Aorta (tissue), 5 donors: ENCODE measurements at regions not wholly inside any gene's neighbourhood (a gene's known extent, or its start where the extent isn't known, plus 50 kb on each side); places are given as distances from the start of the nearest gene placed in this dataset.
A peak's percentile ranks its signal among the peaks of the same experiment; 100 is the strongest.

Experiments used
- ATAC-seq: fragments of 200-7000 bp; cut with Tn5 transposase; one replicate; pipeline ENCODE4 v1.9.1; 2022; ENCODE audit warnings: moderate library complexity; ENCODE audit not compliant: low FRiP score
- DNase-seq, 2 donors: peaks; one replicate each; pipeline ENCODE4 v3.0.0-alpha.2; 2020
- H3K27ac ChIP-seq, 2 donors: one replicate each; pipeline ENCODE4 v1.5.1; 2013; ENCODE audit warnings: low read length in 2 of 2, mild to moderate bottlenecking in 2 of 2, moderate library complexity in 2 of 2, control low read depth in 1 of 2, inconsistent platforms in 1 of 2, low read depth in 1 of 2
- H3K27me3 ChIP-seq, 2 donors: one replicate each; pipeline ENCODE4 v1.6.1; 2013; ENCODE audit warnings: control low read depth in 1 of 2, low read length in 1 of 2, mild to moderate bottlenecking in 1 of 2, moderate library complexity in 1 of 2; ENCODE audit not compliant: insufficient read depth in 2 of 2, control insufficient read depth in 1 of 2
- H3K36me3 ChIP-seq, 2 donors: one replicate each; pipeline ENCODE4 v1.6.1; 2013; ENCODE audit warnings: control low read depth in 1 of 2, low read length in 1 of 2, mild to moderate bottlenecking in 1 of 2; ENCODE audit not compliant: insufficient read depth in 2 of 2, control insufficient read depth in 1 of 2
- H3K4me1 ChIP-seq, 2 donors: one replicate each; pipeline ENCODE4 v1.6.1; 2013; ENCODE audit warnings: low read length in 2 of 2, control low read depth in 1 of 2, mild to moderate bottlenecking in 1 of 2, moderate library complexity in 1 of 2; ENCODE audit not compliant: insufficient read depth in 2 of 2, control insufficient read depth in 1 of 2
- H3K4me3 ChIP-seq, 2 donors: one replicate each; pipeline ENCODE4 v1.5.1; 2013; ENCODE audit warnings: low read length in 2 of 2, control low read depth in 1 of 2, mild to moderate bottlenecking in 1 of 2
- H3K9me3 ChIP-seq: one replicate; pipeline ENCODE4 v1.6.1; 2013; ENCODE audit warnings: mild to moderate bottlenecking, low read length; ENCODE audit not compliant: control insufficient read depth
- WGBS, 2 donors: extraction: QIAGEN DNeasy Blood & Tissue Kit; methylation state at CpG; one replicate each; pipeline ENCODE4 v1.1.7; 2013; 5-methylcytosine and 5-hydroxymethylcytosine counted together
- intact Hi-C, 2 donors: fragments of 100-400 bp; cut with DNase I; formaldehyde crosslinking; loops; one replicate each; pipeline versions ENCODE4 v1.14.2 to v1.15.0; 2022
- donor health status: healthy with polysubstance abuse.
- donor health status: Bipolar disorder and iron deficiency.
- donor health status: DM: no; HTN: no; CAD: no.
- donor health status: DM: no; HTN: no; CAD: no.
- donor health status: DM: yes; HTN: yes; CAD: no.

DNA sequence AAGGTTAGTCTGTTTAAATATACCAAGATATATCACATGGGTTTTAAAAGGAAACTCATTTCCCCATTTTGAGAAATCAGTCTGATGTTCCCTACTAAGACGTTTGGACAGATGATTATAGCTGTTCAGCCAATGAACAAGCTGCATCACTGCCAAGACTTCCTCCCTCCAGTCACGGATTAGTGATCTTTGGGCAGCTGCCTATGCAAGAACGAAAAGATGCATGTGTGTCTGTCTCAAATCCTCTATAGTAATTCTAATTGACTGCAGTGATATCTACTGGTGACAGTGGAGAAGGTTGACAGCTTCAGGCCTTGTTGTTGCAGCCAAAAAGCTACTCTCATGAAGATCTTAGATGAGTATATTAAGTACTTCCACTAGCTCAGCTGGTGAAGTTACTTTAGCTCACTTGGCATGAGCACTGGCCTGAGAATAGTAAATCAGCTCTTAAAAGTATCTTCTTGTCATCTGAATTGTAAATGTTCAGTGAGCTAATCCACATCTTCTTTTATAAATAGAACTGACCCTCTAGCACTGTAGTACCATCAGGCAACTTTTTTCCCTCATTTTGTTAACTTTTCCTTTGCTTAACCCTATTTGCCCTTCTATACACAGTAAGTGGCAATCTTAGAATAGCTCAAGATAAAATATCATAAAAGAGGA, 134.5 kb upstream of the PCDH10 start:
- Histone ChIP-seq H3K36me3 (no peaks in the 10 kb centered on the region), H3K27ac (no peak overlapping the region), H3K4me1 (no peaks in the 10 kb centered on the region), H3K9me3 (no peaks in the 10 kb centered on the region), H3K27me3 (no peaks in the 10 kb centered on the region), H3K4me3 (no peak overlapping the region)
- DNase-seq (no peak), ATAC-seq (no peak)
- intact Hi-C loops, result no loop called here
- WGBS, 2 donors, result 36 to 48% methylated on average over 3 of the region's 3 CpGs

DNA sequence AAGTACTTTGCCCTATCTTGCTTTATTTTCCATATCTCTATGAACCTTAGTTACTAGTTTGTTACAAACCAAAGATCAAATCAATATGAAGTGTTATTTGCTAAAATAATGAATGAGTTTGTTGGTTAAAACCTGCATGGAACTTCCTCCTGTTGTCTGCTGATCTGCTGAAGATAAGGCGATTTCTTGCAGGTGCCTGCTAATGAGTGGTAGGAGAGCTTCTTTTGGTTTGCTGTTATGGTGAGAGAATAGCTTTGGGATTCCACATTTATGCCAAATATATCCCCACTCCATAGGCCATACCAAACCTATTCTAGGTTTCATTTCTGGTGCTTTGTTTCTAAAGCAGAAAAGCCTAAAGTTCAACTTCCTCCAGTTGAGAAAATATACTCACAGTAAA, 103.8 kb upstream of the PCDH10 start:
- Histone ChIP-seq H3K9me3 (no peaks in the 10 kb centered on the region), H3K27me3 (no peaks in the 10 kb centered on the region), H3K36me3 (no peaks in the 10 kb centered on the region), H3K4me1 (no peaks in the 10 kb centered on the region), H3K4me3 (no peak overlapping the region), H3K27ac (no peak overlapping the region)
- ATAC-seq (no peak), DNase-seq (no peak)
- WGBS, 2 donors, result 88 to 92% methylated on average over 1 of the region's 1 CpG
- intact Hi-C loops, result no loop called here

DNA sequence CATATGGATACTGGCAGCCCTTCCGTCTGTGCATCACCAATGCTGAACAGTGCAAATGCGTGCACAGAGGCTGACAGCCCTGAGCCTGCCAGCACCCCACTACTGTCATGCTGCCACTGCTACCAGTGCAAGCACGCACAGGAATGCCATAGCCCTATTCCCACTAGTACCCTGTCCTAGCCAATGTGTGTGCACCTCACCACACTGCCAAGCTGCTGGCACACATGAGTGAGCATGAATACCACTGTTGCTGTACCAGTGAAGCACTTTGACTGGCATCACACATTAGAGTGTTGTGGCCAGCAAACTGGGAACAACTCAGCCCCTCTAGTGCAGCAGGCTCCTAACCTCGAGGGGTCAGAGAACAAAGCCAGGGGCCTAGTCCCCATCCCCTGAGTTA, 102.9 kb upstream of the PCDH10 start:
- ATAC-seq, result peak; percentile 33
- intact Hi-C loops, result no loop called here

DNA sequence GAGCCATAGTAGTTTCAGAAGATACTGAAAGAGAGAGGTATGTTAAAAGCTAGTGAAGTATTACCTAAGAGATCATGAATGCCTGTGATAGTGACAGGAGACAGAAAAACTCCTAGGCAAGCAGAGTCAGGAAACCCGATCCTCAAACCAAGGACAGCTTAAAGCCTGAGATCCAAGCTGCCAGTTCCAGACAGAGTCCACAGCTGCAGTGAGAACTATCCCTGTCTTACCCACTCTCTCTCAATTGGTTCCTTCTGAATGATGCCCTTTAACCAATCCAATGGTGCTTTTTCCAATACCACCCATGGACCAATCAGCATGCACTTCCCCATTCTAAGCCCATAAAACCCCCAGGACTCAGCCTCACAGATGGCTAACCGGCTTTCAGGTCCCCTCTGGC, 90.4 kb upstream of the PCDH10 start:
- Histone ChIP-seq H3K27ac (no peak overlapping the region), H3K36me3 (no peaks in the 10 kb centered on the region), H3K4me3 (no peak overlapping the region), H3K27me3 (no peaks in the 10 kb centered on the region), H3K4me1 (no peaks in the 10 kb centered on the region), H3K9me3 (no peaks in the 10 kb centered on the region)
- DNase-seq (no peak), ATAC-seq (no peak)
- WGBS, 2 donors, result 60 to 64% methylated on average over 2 of the region's 2 CpGs
- intact Hi-C loops, result no loop called here

More for the DNA sequence above, 102.9 kb upstream of the PCDH10 start:
- WGBS, 2 donors, result 77 to 83% methylated on average over 4 of the region's 4 CpGs
- no peaks in the 10 kb centered on the region for H3K4me1 ChIP-seq
- no peak overlapping the region for H3K27ac ChIP-seq
- no peak for DNase-seq
- no peak overlapping the region for H3K4me3 ChIP-seq
- H3K36me3 ChIP-seq, result no peaks in the 10 kb centered on the region
- H3K9me3 ChIP-seq, result no peaks in the 10 kb centered on the region
- no peaks in the 10 kb centered on the region for H3K27me3 ChIP-seq

DNA sequence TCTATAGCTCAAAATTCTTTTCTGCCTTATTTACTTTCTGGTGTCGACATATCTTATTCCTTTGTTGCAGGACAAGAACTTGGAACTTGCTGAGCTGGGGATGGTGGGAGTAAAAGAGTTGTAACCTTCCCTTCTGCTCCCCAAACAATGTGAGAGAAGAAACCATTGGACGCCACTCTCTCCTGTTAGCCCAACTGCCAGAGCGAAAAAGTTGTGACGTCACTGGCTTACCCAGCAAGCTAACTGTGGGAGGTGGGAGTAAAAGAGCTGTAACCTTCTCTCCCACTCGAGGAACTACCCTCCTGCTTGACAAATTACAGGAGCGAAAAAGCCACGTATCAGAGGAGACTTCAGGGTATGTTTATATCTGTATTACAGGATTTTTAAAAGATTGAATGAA, 90.0 kb upstream of the PCDH10 start:
- Histone ChIP-seq H3K4me3 (no peak overlapping the region), H3K27ac (no peak overlapping the region), H3K9me3 (no peaks in the 10 kb centered on the region), H3K27me3 (no peaks in the 10 kb centered on the region), H3K36me3 (no peaks in the 10 kb centered on the region), H3K4me1 (no peaks in the 10 kb centered on the region)
- DNase-seq, result no peak
- intact Hi-C loops, result no loop called here
- 74 to 79% methylated on average over 7 of the region's 7 CpGs for WGBS, 2 donors
- ATAC-seq, result no peak

DNA sequence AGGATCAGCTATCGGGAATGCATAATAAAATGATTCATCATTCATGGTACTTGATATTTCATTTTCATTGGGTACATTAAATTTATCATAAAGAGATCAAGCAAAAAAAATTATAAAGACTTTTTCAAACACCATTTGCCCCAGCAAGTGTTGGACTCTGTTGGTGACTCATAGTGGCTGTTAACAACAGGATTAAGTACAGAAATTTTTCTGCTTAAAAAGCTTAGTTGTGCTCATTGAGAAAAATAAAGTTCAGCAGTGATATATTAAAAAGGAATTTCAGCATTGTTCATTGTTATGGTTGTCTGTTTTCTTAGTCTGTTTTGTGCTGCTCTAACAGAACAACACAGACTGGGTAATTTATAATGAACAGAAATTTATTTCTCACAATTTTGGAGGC, 86.2 kb upstream of the PCDH10 start:
- intact Hi-C loops, result no loop called here
- WGBS, 2 donors, result 91 to 92% methylated on average over 1 of the region's 1 CpG
- H3K4me1 ChIP-seq, result no peaks in the 10 kb centered on the region

DNA sequence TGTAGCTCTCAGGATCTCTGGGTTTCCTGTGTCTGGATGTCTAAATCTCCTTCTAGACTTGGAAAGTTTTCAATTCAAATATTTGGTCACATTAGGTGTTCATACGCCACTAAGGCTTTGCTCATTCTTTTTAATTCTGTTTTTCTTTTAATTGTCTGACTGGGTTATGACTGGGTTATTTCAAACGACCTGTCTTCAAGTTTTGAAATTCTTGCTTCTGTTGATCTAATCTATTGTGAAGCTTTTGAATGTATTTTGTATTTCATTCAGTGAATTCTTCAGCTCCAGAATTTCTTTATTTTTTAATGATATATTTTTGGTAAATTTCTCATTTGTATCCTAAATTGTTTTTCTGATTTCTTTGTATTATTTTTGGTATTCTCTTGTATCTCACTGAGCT, 81.0 kb upstream of the PCDH10 start:
- ATAC-seq (no peak), DNase-seq (no peak)
- H3K4me1 ChIP-seq, result no peaks in the 10 kb centered on the region
- no peak overlapping the region for H3K4me3 ChIP-seq
- H3K27ac ChIP-seq, result no peak overlapping the region
- intact Hi-C loops, result no loop called here
- no peaks in the 10 kb centered on the region for H3K27me3 ChIP-seq
- 53 to 58% methylated on average over 2 of the region's 2 CpGs for WGBS, 2 donors
- H3K9me3 ChIP-seq, result peaks cover 5% of the 10 kb centered on the region
- no peaks in the 10 kb centered on the region for H3K36me3 ChIP-seq

More for the DNA sequence above, 86.2 kb upstream of the PCDH10 start:
- Histone ChIP-seq H3K36me3 (no peaks in the 10 kb centered on the region), H3K4me3 (no peak overlapping the region), H3K27me3 (no peaks in the 10 kb centered on the region), H3K27ac (no peak overlapping the region), H3K9me3 (no peaks in the 10 kb centered on the region)
- ATAC-seq, result no peak
- no peak for DNase-seq

DNA sequence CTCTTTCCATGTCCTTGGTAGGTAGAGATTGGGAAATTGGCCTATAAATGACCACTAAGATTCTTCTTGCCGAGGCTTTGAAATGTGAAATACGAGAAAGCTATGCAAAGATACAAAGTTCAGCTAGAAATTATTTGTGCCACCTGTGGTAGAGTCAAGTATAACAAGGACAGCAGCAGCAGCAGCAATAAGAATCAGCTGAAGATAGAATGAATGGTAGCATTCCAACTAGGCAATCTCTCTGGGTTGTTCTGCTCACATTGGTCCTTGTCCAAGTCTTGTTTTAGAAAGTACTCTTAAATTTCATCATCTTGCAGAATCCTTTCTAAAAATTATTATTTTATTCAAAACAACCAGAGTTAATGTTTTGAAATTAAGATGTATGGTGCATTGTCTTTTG, 67.8 kb upstream of the PCDH10 start:
- H3K4me3 ChIP-seq, result no peak overlapping the region
- intact Hi-C loops, result no loop called here
- DNase-seq (no peak), ATAC-seq (no peak)
- no peaks in the 10 kb centered on the region for H3K27me3 ChIP-seq
- no peaks in the 10 kb centered on the region for H3K4me1 ChIP-seq
- no peaks in the 10 kb centered on the region for H3K9me3 ChIP-seq
- no peak overlapping the region for H3K27ac ChIP-seq
- H3K36me3 ChIP-seq, result no peaks in the 10 kb centered on the region
- WGBS, 2 donors, result 62 to 82% methylated on average over 2 of the region's 2 CpGs

DNA sequence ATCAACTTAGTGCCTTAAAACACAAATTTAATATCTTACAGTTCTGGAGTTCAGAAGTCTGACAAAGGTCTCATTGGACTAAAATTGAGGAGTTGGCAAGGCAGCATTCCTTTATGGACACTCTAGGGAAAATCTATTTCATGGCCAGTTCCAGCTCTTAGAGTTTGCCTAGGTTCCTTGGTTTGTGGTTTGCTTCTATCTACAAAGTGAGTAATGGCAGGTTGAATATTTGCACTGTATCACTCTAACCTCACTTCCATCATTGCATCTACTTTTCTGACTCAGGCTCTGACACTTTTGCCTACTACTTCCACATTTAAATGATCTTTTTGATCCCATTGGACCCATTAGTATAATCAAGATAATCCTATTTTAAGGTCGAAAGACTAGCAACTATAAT, 64.7 kb upstream of the PCDH10 start:
- H3K36me3 ChIP-seq, result no peaks in the 10 kb centered on the region
- no peak for DNase-seq
- intact Hi-C loops, result no loop called here
- no peak for ATAC-seq
- H3K4me3 ChIP-seq, result no peak overlapping the region
- H3K27ac ChIP-seq, result no peak overlapping the region
- 86 to 87% methylated on average over 1 of the region's 1 CpG for WGBS, 2 donors
- H3K27me3 ChIP-seq, result no peaks in the 10 kb centered on the region
- no peaks in the 10 kb centered on the region for H3K9me3 ChIP-seq
- no peaks in the 10 kb centered on the region for H3K4me1 ChIP-seq
